ENCODE measurements at regions not wholly inside any gene's neighbourhood (a gene's known extent, or its start where the extent isn't known, plus 50 kb on each side); places are given as distances from the start of the nearest gene placed in this dataset.

GRCh38 chr5:124675931-124676846, 70.2 kb downstream of the ZNF608 start:
- H3K27ac ChIP-seq (ENCODE audit: low read length): no peak overlapping the region
- H3K27me3 ChIP-seq (ENCODE audit: control insufficient read depth, insufficient read depth): no peaks in the 10 kb centered on the region
- no peaks in the 10 kb centered on the region for H3K9me3 ChIP-seq (ENCODE audit: control insufficient read depth, low read length)
- WGBS: 85% methylated on average over 6 of the region's 6 CpGs
- peak; percentile 14 to 23 for ATAC-seq
- DNase-seq: peak in 1 of 3 donors; percentile 56
- peaks cover 9% of the 10 kb centered on the region for H3K4me1 ChIP-seq (ENCODE audit: control insufficient read depth, insufficient read depth, low read length)
- intact Hi-C loops (cut with DNase I): no loop called here
- H3K4me3 ChIP-seq (ENCODE audit: low read length): no peak overlapping the region

GRCh38 chr5:124671193-124671592, 75.2 kb downstream of the ZNF608 start:
- WGBS: 88% methylated on average over 1 of the region's 1 CpG
- Histone ChIP-seq H3K4me1 (ENCODE audit: control insufficient read depth, insufficient read depth, low read length) (peaks cover 10% of the 10 kb centered on the region), H3K27me3 (ENCODE audit: control insufficient read depth, insufficient read depth) (no peaks in the 10 kb centered on the region), H3K9me3 (ENCODE audit: control insufficient read depth, low read length) (no peaks in the 10 kb centered on the region), H3K27ac (ENCODE audit: low read length) (no peak overlapping the region), H3K4me3 (ENCODE audit: low read length) (no peak overlapping the region)
- DNase-seq (no peak), ATAC-seq (no peak)
- intact Hi-C loops (cut with DNase I): no loop called here

GRCh38 chr5:124670722-124671184, 75.7 kb downstream of the ZNF608 start:
- H3K27me3 ChIP-seq (ENCODE audit: control insufficient read depth, insufficient read depth): no peaks in the 10 kb centered on the region
- peaks cover 10% of the 10 kb centered on the region for H3K4me1 ChIP-seq (ENCODE audit: control insufficient read depth, insufficient read depth, low read length)
- H3K27ac ChIP-seq (ENCODE audit: low read length): no peak overlapping the region
- ATAC-seq (no peak), DNase-seq (no peak)
- WGBS: 47% methylated on average over 3 of the region's 3 CpGs
- intact Hi-C loops (cut with DNase I): no loop called here
- H3K9me3 ChIP-seq (ENCODE audit: control insufficient read depth, low read length): no peaks in the 10 kb centered on the region
- H3K4me3 ChIP-seq (ENCODE audit: low read length): no peak overlapping the region

GRCh38 chr5:124669956-124670721, 76.3 kb downstream of the ZNF608 start:
- 55% methylated on average over 7 of the region's 7 CpGs for WGBS
- intact Hi-C loops (cut with DNase I): no loop called here
- H3K27ac ChIP-seq (ENCODE audit: low read length): no peak overlapping the region
- no peaks in the 10 kb centered on the region for H3K9me3 ChIP-seq (ENCODE audit: control insufficient read depth, low read length)
- no peaks in the 10 kb centered on the region for H3K27me3 ChIP-seq (ENCODE audit: control insufficient read depth, insufficient read depth)
- H3K4me3 ChIP-seq (ENCODE audit: low read length): no peak overlapping the region
- peak in 1 of 2 donors; percentile 29 for ATAC-seq
- no peak for DNase-seq
- H3K4me1 ChIP-seq (ENCODE audit: control insufficient read depth, insufficient read depth, low read length): peaks cover 12% of the 10 kb centered on the region

- WGBS: 80% methylated on average over 4 of the region's 4 CpGs
- H3K9me3 ChIP-seq (ENCODE audit: control insufficient read depth, low read length): no peaks in the 10 kb centered on the region
- H3K4me3 ChIP-seq (ENCODE audit: low read length): no peak overlapping the region
- H3K27ac ChIP-seq (ENCODE audit: low read length): no peak overlapping the region
- DNase-seq (no peak), ATAC-seq (peak; percentile 38 to 51)
- intact Hi-C loops (cut with DNase I): no loop called here
- H3K27me3 ChIP-seq (ENCODE audit: control insufficient read depth, insufficient read depth): no peaks in the 10 kb centered on the region
- peaks cover 12% of the 10 kb centered on the region for H3K4me1 ChIP-seq (ENCODE audit: control insufficient read depth, insufficient read depth, low read length)
Observed at GRCh38 chr5:124669300-124669648, 77.2 kb downstream of the ZNF608 start.

GRCh38 chr5:124668353-124669299, 77.8 kb downstream of the ZNF608 start:
- no peak for DNase-seq
- 72% methylated on average over 7 of the region's 7 CpGs for WGBS
- H3K27ac ChIP-seq (ENCODE audit: low read length): no peak overlapping the region
- peaks cover 12% of the 10 kb centered on the region for H3K4me1 ChIP-seq (ENCODE audit: control insufficient read depth, insufficient read depth, low read length)
- no peaks in the 10 kb centered on the region for H3K27me3 ChIP-seq (ENCODE audit: control insufficient read depth, insufficient read depth)
- no peak for ATAC-seq
- no peaks in the 10 kb centered on the region for H3K9me3 ChIP-seq (ENCODE audit: control insufficient read depth, low read length)
- intact Hi-C loops (cut with DNase I): no loop called here
- no peak overlapping the region for H3K4me3 ChIP-seq (ENCODE audit: low read length)

GRCh38 chr5:124665625-124666024, 80.8 kb downstream of the ZNF608 start:
- DNase-seq: no peak
- Histone ChIP-seq H3K27me3 (ENCODE audit: control insufficient read depth, insufficient read depth) (no peaks in the 10 kb centered on the region), H3K27ac (ENCODE audit: low read length) (no peak overlapping the region), H3K4me3 (ENCODE audit: low read length) (no peak overlapping the region), H3K9me3 (ENCODE audit: control insufficient read depth, low read length) (no peaks in the 10 kb centered on the region), H3K4me1 (ENCODE audit: control insufficient read depth, insufficient read depth, low read length) (peaks cover 18% of the 10 kb centered on the region)
- ATAC-seq: no peak
- intact Hi-C loops (cut with DNase I): no loop called here

- intact Hi-C loops (cut with DNase I): no loop called here
- 74% methylated on average over 2 of the region's 2 CpGs for WGBS
Observed at GRCh38 chr5:124665035-124665434, 81.4 kb downstream of the ZNF608 start.

GRCh38 chr5:124664287-124664686, 82.2 kb downstream of the ZNF608 start:
- H3K4me3 ChIP-seq (ENCODE audit: low read length): no peak overlapping the region
- ATAC-seq (no peak), DNase-seq (no peak)
- H3K4me1 ChIP-seq (ENCODE audit: control insufficient read depth, insufficient read depth, low read length): peaks cover 24% of the 10 kb centered on the region
- no peaks in the 10 kb centered on the region for H3K9me3 ChIP-seq (ENCODE audit: control insufficient read depth, low read length)
- WGBS: 57% methylated on average over 1 of the region's 1 CpG
- intact Hi-C loops (cut with DNase I): no loop called here
- no peak overlapping the region for H3K27ac ChIP-seq (ENCODE audit: low read length)
- no peaks in the 10 kb centered on the region for H3K27me3 ChIP-seq (ENCODE audit: control insufficient read depth, insufficient read depth)

More at GRCh38 chr5:124665035-124665434, 81.4 kb downstream of the ZNF608 start:
- H3K4me1 ChIP-seq (ENCODE audit: control insufficient read depth, insufficient read depth, low read length): peaks cover 23% of the 10 kb centered on the region
- H3K4me3 ChIP-seq (ENCODE audit: low read length): no peak overlapping the region
- no peaks in the 10 kb centered on the region for H3K27me3 ChIP-seq (ENCODE audit: control insufficient read depth, insufficient read depth)
- no peaks in the 10 kb centered on the region for H3K9me3 ChIP-seq (ENCODE audit: control insufficient read depth, low read length)
- no peak for DNase-seq
- H3K27ac ChIP-seq (ENCODE audit: low read length): no peak overlapping the region
- ATAC-seq: no peak

GRCh38 chr5:124663101-124663506, 83.3 kb downstream of the ZNF608 start:
- ATAC-seq (no peak), DNase-seq (no peak)
- Histone ChIP-seq H3K4me3 (ENCODE audit: low read length) (no peak overlapping the region), H3K27ac (ENCODE audit: low read length) (no peak overlapping the region), H3K4me1 (ENCODE audit: control insufficient read depth, insufficient read depth, low read length) (peaks cover 16% of the 10 kb centered on the region), H3K27me3 (ENCODE audit: control insufficient read depth, insufficient read depth) (no peaks in the 10 kb centered on the region), H3K9me3 (ENCODE audit: control insufficient read depth, low read length) (no peaks in the 10 kb centered on the region)
- intact Hi-C loops (cut with DNase I): no loop called here
- 65% methylated on average over 5 of the region's 5 CpGs for WGBS

Measured in right cardiac atrium (tissue), 5 donors.